ENCODE measurements at regions not wholly inside any gene's neighbourhood (a gene's known extent, or its start where the extent isn't known, plus 50 kb on each side); places are given as distances from the start of the nearest gene placed in this dataset.
"Not testable (repeated sequence)": the region's sequence is repeated elsewhere in the genome, so short reads cannot be mapped to it uniquely, and the experiment has no call there.

- no peaks in the 10 kb centered on the region for H3K36me3 Mint-ChIP-seq
- Histone ChIP-seq H3K36me3 (no peaks in the 10 kb centered on the region), H3K4me1 (peaks cover 9% of the 10 kb centered on the region), H3K4me3 (no peak overlapping the region), H3K79me2 (ENCODE audit: low read depth) (no peaks in the 10 kb centered on the region), H3K4me2 (no peak overlapping the region), H2AFZ (replicated peaks) (no peak overlapping the region), H3F3A (ENCODE audit: low read depth) (no peaks in the 10 kb centered on the region), H3K9ac (no peak overlapping the region), H4K20me1 (ENCODE audit: low read depth) (no peaks in the 10 kb centered on the region), H3K27me3 (no peaks in the 10 kb centered on the region), H3K27ac (no peak overlapping the region), H3K9me3 (ENCODE audit: low read depth) (no peaks in the 10 kb centered on the region)
- no peaks in the 10 kb centered on the region for H3K9me3 Mint-ChIP-seq
- peaks cover 7% of the 10 kb centered on the region for H3K4me1 Mint-ChIP-seq
- DNase-seq (ENCODE audit: low spot score): no peak
- TF ChIP-seq EZH2phosphoT487 (IDR thresholded peaks at IDR 0.05) (no peak), CTCF (IDR thresholded peaks at IDR 0.05) (no peak), EZH2 (IDR thresholded peaks at IDR 0.05) (no peak)
- no peak overlapping the region for H3K4me3 Mint-ChIP-seq
- H3K27ac Mint-ChIP-seq: no peak overlapping the region
- no peaks in the 10 kb centered on the region for H3K27me3 Mint-ChIP-seq (ENCODE audit: insufficient read depth, low read depth)
Measured at GRCh38 chr3:94405258-94406035, 342.6 kb downstream of the NSUN3 start.

- H3K36me3 Mint-ChIP-seq: no peaks in the 10 kb centered on the region
- Histone ChIP-seq H3F3A (ENCODE audit: low read depth) (no peaks in the 10 kb centered on the region), H3K4me3 (no peak overlapping the region), H3K4me2 (peak overlapping the region; percentile 3), H4K20me1 (ENCODE audit: low read depth) (no peaks in the 10 kb centered on the region), H3K4me1 (peaks cover 9% of the 10 kb centered on the region), H3K9me3 (ENCODE audit: low read depth) (no peaks in the 10 kb centered on the region), H3K36me3 (no peaks in the 10 kb centered on the region), H3K27ac (no peak overlapping the region), H3K9ac (no peak overlapping the region), H3K27me3 (no peaks in the 10 kb centered on the region), H3K79me2 (ENCODE audit: low read depth) (no peaks in the 10 kb centered on the region), H2AFZ (replicated peaks) (no peak overlapping the region)
- TF ChIP-seq CTCF (IDR thresholded peaks at IDR 0.05) (no peak), EZH2 (IDR thresholded peaks at IDR 0.05) (no peak), EZH2phosphoT487 (IDR thresholded peaks at IDR 0.05) (no peak)
- peak; percentile 40 for DNase-seq (ENCODE audit: low spot score)
- H3K4me1 Mint-ChIP-seq: peaks cover 7% of the 10 kb centered on the region
- no peaks in the 10 kb centered on the region for H3K9me3 Mint-ChIP-seq
- H3K4me3 Mint-ChIP-seq: no peak overlapping the region
- no peaks in the 10 kb centered on the region for H3K27me3 Mint-ChIP-seq (ENCODE audit: insufficient read depth, low read depth)
- H3K27ac Mint-ChIP-seq: no peak overlapping the region
Measured at GRCh38 chr3:94406595-94406994, 343.7 kb downstream of the NSUN3 start.

- H3K9ac ChIP-seq; H3K27ac ChIP-seq; H3F3A ChIP-seq (ENCODE audit: low read depth); H3K4me1 Mint-ChIP-seq; H3K9me3 ChIP-seq (ENCODE audit: low read depth); H3K27me3 Mint-ChIP-seq (ENCODE audit: insufficient read depth, low read depth); H3K36me3 ChIP-seq; H3K27me3 ChIP-seq; H3K27ac Mint-ChIP-seq; H3K9me3 Mint-ChIP-seq; DNase-seq (ENCODE audit: low spot score); H3K36me3 Mint-ChIP-seq; H3K4me3 ChIP-seq; H4K20me1 ChIP-seq (ENCODE audit: low read depth); H3K4me1 ChIP-seq; H3K79me2 ChIP-seq (ENCODE audit: low read depth); H3K4me3 Mint-ChIP-seq; H3K4me2 ChIP-seq: not testable (repeated sequence)
- peak overlapping the region; percentile 96 for H2AFZ ChIP-seq (replicated peaks)
Measured at GRCh38 chr3:94412936-94413335, 350.1 kb downstream of the NSUN3 start.

GRCh38 chr3:94413336-94414108, 350.7 kb downstream of the NSUN3 start:
- H3K4me1 ChIP-seq: peaks cover 6% of the 10 kb centered on the region
- Mint-ChIP-seq H3K27me3 (ENCODE audit: insufficient read depth, low read depth) (no peaks in the 10 kb centered on the region), H3K4me1 (no peaks in the 10 kb centered on the region), H3K4me3 (no peak overlapping the region), H3K9me3 (no peaks in the 10 kb centered on the region), H3K27ac (no peak overlapping the region), H3K36me3 (no peaks in the 10 kb centered on the region)
- H3K27me3 ChIP-seq: no peaks in the 10 kb centered on the region
- H2AFZ ChIP-seq (replicated peaks): peak overlapping the region; percentile 96
- H3K36me3 ChIP-seq: no peaks in the 10 kb centered on the region
- no peak for DNase-seq (ENCODE audit: low spot score)
- H3K27ac ChIP-seq: no peak overlapping the region
- H4K20me1 ChIP-seq (ENCODE audit: low read depth): no peaks in the 10 kb centered on the region
- no peaks in the 10 kb centered on the region for H3F3A ChIP-seq (ENCODE audit: low read depth)
- H3K9me3 ChIP-seq (ENCODE audit: low read depth): no peaks in the 10 kb centered on the region
- no peak for TF ChIP-seq EZH2phosphoT487 (IDR thresholded peaks at IDR 0.05)
- TF ChIP-seq CTCF (IDR thresholded peaks at IDR 0.05): no peak
- TF ChIP-seq EZH2 (IDR thresholded peaks at IDR 0.05): no peak
- no peaks in the 10 kb centered on the region for H3K79me2 ChIP-seq (ENCODE audit: low read depth)
- H3K4me2 ChIP-seq: no peak overlapping the region
- H3K9ac ChIP-seq: no peak overlapping the region
- H3K4me3 ChIP-seq: no peak overlapping the region

Measured in neural progenitor cell (in vitro differentiated cells).